Astrocyte (in vitro differentiated cells and primary cell): ENCODE measurements at regions not wholly inside any gene's neighbourhood (a gene's known extent, or its start where the extent isn't known, plus 50 kb on each side); places are given as distances from the start of the nearest gene placed in this dataset.

Experiments
- CTCF ChIP-seq: IDR thresholded peaks from 2 replicates; pipeline ENCODE4 v1.5.1; 2011; ENCODE audit warnings: low read depth, mild to moderate bottlenecking, inconsistent platforms, low read length, moderate library complexity; ENCODE audit not compliant: insufficient read depth
- EZH2 ChIP-seq: IDR thresholded peaks from 2 replicates; pipeline ENCODE4 v1.6.1; 2012; ENCODE audit warnings: mild to moderate bottlenecking, low read length, inconsistent platforms; ENCODE audit not compliant: insufficient read depth

DNA sequence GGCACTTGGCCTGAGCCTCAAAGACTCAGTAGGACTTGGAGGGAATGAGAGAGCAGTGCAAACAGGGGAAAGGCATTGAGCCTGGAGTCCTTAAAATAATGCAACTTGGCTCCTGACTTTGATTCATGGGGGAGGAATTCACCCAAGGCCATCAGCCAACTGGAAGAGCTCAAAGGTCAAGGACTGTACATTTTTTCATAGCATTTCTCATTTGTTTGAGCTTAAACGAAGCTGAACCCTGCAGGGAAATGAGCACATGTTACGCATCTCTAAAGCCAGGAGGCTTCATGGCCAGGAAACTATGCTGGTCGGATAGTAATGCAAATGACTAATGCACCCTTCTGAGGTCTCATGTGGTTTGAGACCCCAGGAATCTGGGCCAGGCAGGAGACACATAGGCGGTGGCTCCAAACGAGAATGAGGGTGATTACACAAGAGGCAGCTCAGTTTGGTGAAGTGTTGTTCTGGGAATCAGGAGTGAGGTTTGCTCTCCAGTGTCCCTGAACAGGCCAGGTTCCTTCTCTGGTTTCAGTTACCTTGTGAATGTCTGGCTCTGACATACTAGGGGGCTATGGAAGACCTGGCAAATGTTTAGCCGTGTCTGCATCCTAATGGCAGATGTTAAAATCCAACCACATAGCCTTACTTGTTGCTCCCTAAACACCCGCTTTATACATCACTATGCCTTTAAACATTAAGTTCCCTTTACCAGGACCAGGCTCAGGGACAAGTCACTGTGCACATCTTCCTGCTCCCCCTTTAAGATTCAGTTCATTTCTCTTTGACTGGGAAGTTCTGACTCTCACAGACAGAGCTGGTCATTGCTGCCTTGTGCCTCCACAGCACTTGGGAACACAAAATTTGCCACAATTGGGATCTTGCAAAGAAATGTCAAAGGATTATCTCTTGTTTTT is 503.9 kb upstream of the USP24 start:
- TF ChIP-seq CTCF: no peak
- no peak for TF ChIP-seq EZH2
